IMR-90 (cell line): ENCODE measurements at regions not wholly inside any gene's neighbourhood (a gene's known extent, or its start where the extent isn't known, plus 50 kb on each side); places are given as distances from the start of the nearest gene placed in this dataset.

Experiments used
- ATAC-seq: fragments of 200-7000 bp; cut with Tn5 transposase; 2 replicates; pipeline ENCODE4 v1.9.1; 2020; ENCODE audit warnings: low read depth, mild to moderate bottlenecking, moderate library complexity
- BruUV-seq: library from RNA; stranded (reverse); fragments of 400-500 nt; replicated peaks from 2 replicates; lab custom pipeline; 2021; lab: Mats Ljungman, UMichigan
- CTCF ChIA-PET: fragments of 300-600 bp; formaldehyde crosslinking; extraction: SDS; loops from one replicate; lab custom pipeline; 2021; ENCODE audit warnings: antibody characterized with exemption; lab: Yijun Ruan, JAX
- POLR2A ChIA-PET: fragments of 300-600 bp; sonication (Branson Sonifier 250); formaldehyde crosslinking; loops from one replicate; lab custom pipeline; 2022; ENCODE audit warnings: antibody characterized with exemption; ENCODE audit not compliant: unreplicated experiment; lab: Charles Lee
- DNase-seq: peaks from one replicate; pipeline ENCODE4 v3.0.0; 2013
- H2AFZ ChIP-seq: replicated peaks from 2 replicates; pipeline ENCODE3; 2013; ENCODE audit warnings: low read length, mild to moderate bottlenecking; ENCODE audit not compliant: poor library complexity
- H2AK5ac ChIP-seq: 2 replicates; pipeline ENCODE4 v1.6.1; 2013; ENCODE audit warnings: low read depth, low read length, inconsistent platforms
- H2AK9ac ChIP-seq: replicated peaks from 2 replicates; pipeline ENCODE3; 2013; ENCODE audit warnings: mild to moderate bottlenecking, low read depth, low read length, moderate library complexity; ENCODE audit not compliant: poor library complexity
- H2BK120ac ChIP-seq: 2 replicates; pipeline ENCODE4 v1.6.1; 2013; ENCODE audit warnings: low read depth, low read length, inconsistent platforms
- H2BK15ac ChIP-seq: 3 replicates; pipeline ENCODE4 v1.6.1; 2013; ENCODE audit warnings: low read depth, low read length, inconsistent platforms
- H2BK20ac ChIP-seq: 2 replicates; pipeline ENCODE4 v1.6.1; 2013; ENCODE audit warnings: low read depth, mild to moderate bottlenecking, inconsistent platforms, low read length, moderate library complexity
- H2BK5ac ChIP-seq: 2 replicates; pipeline ENCODE4 v1.6.1; 2013; ENCODE audit warnings: mild to moderate bottlenecking, low read depth, low read length, inconsistent platforms; ENCODE audit not compliant: poor library complexity, severe bottlenecking
- H3K14ac ChIP-seq: replicated peaks from 2 replicates; pipeline ENCODE4 v1.6.1; 2013; ENCODE audit warnings: low read depth, low read length, inconsistent platforms
- H3K18ac ChIP-seq: 2 replicates; pipeline ENCODE4 v1.6.1; 2013; ENCODE audit warnings: low read depth, low read length, control low read depth
- H3K23ac ChIP-seq: 2 replicates; pipeline ENCODE4 v1.6.1; 2013; ENCODE audit warnings: low read depth, low read length, inconsistent platforms
- H3K27ac ChIP-seq: 2 replicates; pipeline ENCODE4 v1.5.1; 2013; ENCODE audit warnings: mild to moderate bottlenecking, control low read depth, low read length; ENCODE audit not compliant: insufficient read depth
- H3K27me3 ChIP-seq: 2 replicates; pipeline ENCODE4 v1.6.1; 2013; ENCODE audit warnings: low read length; ENCODE audit not compliant: control insufficient read depth, insufficient read depth
- H3K36me3 ChIP-seq: 2 replicates; pipeline ENCODE4 v1.6.1; 2013; ENCODE audit warnings: low read length, mixed read lengths; ENCODE audit not compliant: control insufficient read depth, insufficient read depth
- H3K4ac ChIP-seq: 2 replicates; pipeline ENCODE4 v1.6.1; 2013; ENCODE audit warnings: low read depth, low read length, inconsistent platforms
- H3K4me1 ChIP-seq: 2 replicates; pipeline ENCODE4 v1.6.1; 2013; ENCODE audit warnings: low read length, mixed read lengths; ENCODE audit not compliant: control insufficient read depth, insufficient read depth
- H3K4me2 ChIP-seq: 2 replicates; pipeline ENCODE4 v1.6.1; 2013; ENCODE audit warnings: low read depth, mild to moderate bottlenecking, control low read depth, low read length, moderate library complexity
- H3K4me3 ChIP-seq: 2 replicates; pipeline ENCODE4 v1.5.1; 2013; ENCODE audit warnings: low read depth, mild to moderate bottlenecking, control low read depth, low read length, moderate library complexity; ENCODE audit not compliant: insufficient read depth
- H3K56ac ChIP-seq: 2 replicates; pipeline ENCODE4 v1.6.1; 2013; ENCODE audit warnings: low read length, inconsistent platforms; ENCODE audit not compliant: insufficient read depth; ENCODE audit errors: extremely low read depth
- H3K79me1 ChIP-seq, 2 experiments: 2 replicates each; pipeline ENCODE4 v1.6.1; 2013; ENCODE audit warnings: low read length in 2 of 2, inconsistent platforms in 1 of 2, low read depth in 1 of 2
- H3K9ac ChIP-seq: 2 replicates; pipeline ENCODE4 v1.6.1; 2013; ENCODE audit warnings: low read depth, low read length, control low read depth
- H3K9me1 ChIP-seq: 2 replicates; pipeline ENCODE4 v1.6.1; 2013; ENCODE audit warnings: low read length, inconsistent platforms; ENCODE audit not compliant: insufficient read depth
- H3K9me3 ChIP-seq: 2 replicates; pipeline ENCODE4 v1.6.1; 2013; ENCODE audit warnings: low read length; ENCODE audit not compliant: control insufficient read depth, insufficient read depth
- H4K20me1 ChIP-seq: 2 replicates; pipeline ENCODE4 v1.6.1; 2013; ENCODE audit warnings: low read length, inconsistent platforms; ENCODE audit not compliant: insufficient read depth
- H4K5ac ChIP-seq: 2 replicates; pipeline ENCODE4 v1.6.1; 2013; ENCODE audit warnings: mild to moderate bottlenecking, low read depth, low read length, control low read depth
- H4K8ac ChIP-seq, 2 experiments: 2 replicates each; pipeline ENCODE4 v1.6.1; 2013; ENCODE audit warnings: low read depth in 2 of 2, low read length in 2 of 2, control low read depth in 1 of 2, inconsistent platforms in 1 of 2
- H4K91ac ChIP-seq: 2 replicates; pipeline ENCODE4 v1.6.1; 2013; ENCODE audit warnings: low read depth, low read length, inconsistent platforms; ENCODE audit not compliant: insufficient read depth
- BHLHE40 ChIP-seq: fragments of 150-350 bp; IDR thresholded peaks from 2 replicates; pipeline ENCODE4 v1.6.1; 2016; ENCODE audit warnings: mild to moderate bottlenecking, low read depth, low read length
- FOS ChIP-seq: fragments of 150-350 bp; IDR thresholded peaks from 2 replicates; pipeline ENCODE4 v1.6.1; 2016; ENCODE audit warnings: low read depth, low read length
- MAFK ChIP-seq: IDR thresholded peaks from 2 replicates; pipeline ENCODE4 v1.6.1; 2012; ENCODE audit warnings: low read depth, low read length, improper control_type of control experiment
- RAD21 ChIP-seq: IDR thresholded peaks from 2 replicates; pipeline ENCODE4 v1.6.1; 2012; ENCODE audit warnings: low read length, improper control_type of control experiment
- RFX5 ChIP-seq: IDR thresholded peaks from 2 replicates; pipeline ENCODE4 v1.8.0; 2012; ENCODE audit warnings: low read depth, mild to moderate bottlenecking, low read length, moderate library complexity
- WGBS, 2 experiments: methylation state at CpG; one replicate each; pipeline versions ENCODE4 v1.1.5 to v1.1.7; 2013; ENCODE audit warnings: missing lambda C conversion rate in 2 of 2; ENCODE audit not compliant: insufficient read length in 1 of 2; ENCODE audit errors: extremely low coverage in 2 of 2; 5-methylcytosine and 5-hydroxymethylcytosine counted together
- dilution Hi-C: fragments of 300-500 bp; cut with HindIII; formaldehyde crosslinking; loops from one replicate; pipeline ENCODE4 v1.14.3; 2018; ENCODE audit warnings: low sequenced_read_pairs; ENCODE audit not compliant: unreplicated experiment
- in situ Hi-C: fragments of 300-500 bp; cut with MboI; formaldehyde crosslinking; loops from 3 replicates; pipeline ENCODE4 v1.14.3; 2019; ENCODE audit warnings: low sequenced_read_pairs, inconsistent platforms, mixed read lengths
- intact Hi-C: fragments of 100-400 bp; cut with micrococcal nuclease; formaldehyde crosslinking; loops from 2 replicates; pipeline ENCODE4 v1.10.0; 2022

- Histone ChIP-seq H3K27ac (no peak overlapping the region), H2AFZ (no peak overlapping the region), H3K56ac (no peak overlapping the region), H2AK9ac (no peak overlapping the region), H3K36me3 (no peaks in the 10 kb centered on the region), H3K18ac (no peak overlapping the region), H2AK5ac (no peak overlapping the region), H2BK20ac (no peak overlapping the region), H2BK15ac (no peak overlapping the region), H4K5ac (no peak overlapping the region), H3K9me1 (no peaks in the 10 kb centered on the region), H4K91ac (no peak overlapping the region), H4K20me1 (no peaks in the 10 kb centered on the region), H3K14ac (no peak overlapping the region), H3K4me2 (no peak overlapping the region), H3K4me3 (no peak overlapping the region), H2BK5ac (no peak overlapping the region), H3K27me3 (no peaks in the 10 kb centered on the region), H3K79me1 (no peaks in the 10 kb centered on the region), H3K9ac (no peak overlapping the region), H3K4ac (no peak overlapping the region), H3K9me3 (no peaks in the 10 kb centered on the region), H4K8ac (no peak overlapping the region), H3K4me1 (no peaks in the 10 kb centered on the region), H2BK120ac (no peak overlapping the region), H3K23ac (no peak overlapping the region)
- WGBS, 2 experiments = no CpG with 5 or more reads among the region's 3 CpGs
- ATAC-seq (no peak), DNase-seq (no peak)
- in situ Hi-C loops (no loop called here), intact Hi-C loops (no loop called here), dilution Hi-C loops (no loop called here)
- ChIA-PET CTCF (no interaction called here), POLR2A (no interaction called here)
- TF ChIP-seq FOS (no peak), RFX5 (no peak), RAD21 (no peak), BHLHE40 (no peak), MAFK (no peak)
- no TSS peak for BruUV-seq
Measured at GRCh38 chr21:16248705-16249104, 518.9 kb downstream of the USP25 start.
